LNCAP (cell line): ENCODE measurements at regions not wholly inside any gene's neighbourhood (a gene's known extent, or its start where the extent isn't known, plus 50 kb on each side); places are given as distances from the start of the nearest gene placed in this dataset.

Experiments used
- CTCF ChIP-seq: fragments of 450-650 bp; IDR thresholded peaks from 2 replicates; pipeline ENCODE4 v1.5.1; 2017; ENCODE audit warnings: mild to moderate bottlenecking

- no peak for TF ChIP-seq CTCF
Measured at GRCh38 chr7:115340828-115341227, 418.9 kb downstream of the MDFIC start.

- no peak for TF ChIP-seq CTCF
Measured at GRCh38 chr7:115338016-115338415, 416.1 kb downstream of the MDFIC start.

- no peak for TF ChIP-seq CTCF
Measured at GRCh38 chr7:115332691-115333090, 410.8 kb downstream of the MDFIC start.

GRCh38 chr7:115329006-115329405 is 407.1 kb downstream of the MDFIC start:
- no peak for TF ChIP-seq CTCF

- TF ChIP-seq CTCF: no peak
Measured at GRCh38 chr7:115328018-115328417, 406.1 kb downstream of the MDFIC start.

- TF ChIP-seq CTCF: no peak
Measured at GRCh38 chr7:115327326-115327725, 405.4 kb downstream of the MDFIC start.

- no peak for TF ChIP-seq CTCF
Measured at GRCh38 chr7:115319541-115319940, 397.6 kb downstream of the MDFIC start.

- no peak for TF ChIP-seq CTCF
Measured at GRCh38 chr7:115306586-115306985, 384.7 kb downstream of the MDFIC start.
